ENCODE measurements at regions not wholly inside any gene's neighbourhood (a gene's known extent, or its start where the extent isn't known, plus 50 kb on each side); places are given as distances from the start of the nearest gene placed in this dataset.

- H3K36me3 ChIP-seq (ENCODE audit: control insufficient read depth in 2 of 2, insufficient read depth in 1 of 2, low read length in 2 of 2), result no peaks in the 10 kb centered on the region
- no peak for TF ChIP-seq ZNF510 (tag by site-specific recombination; IDR thresholded peaks at IDR 0.05; ENCODE audit: insufficient replicate concordance)
- TF ChIP-seq, protein P1, sequence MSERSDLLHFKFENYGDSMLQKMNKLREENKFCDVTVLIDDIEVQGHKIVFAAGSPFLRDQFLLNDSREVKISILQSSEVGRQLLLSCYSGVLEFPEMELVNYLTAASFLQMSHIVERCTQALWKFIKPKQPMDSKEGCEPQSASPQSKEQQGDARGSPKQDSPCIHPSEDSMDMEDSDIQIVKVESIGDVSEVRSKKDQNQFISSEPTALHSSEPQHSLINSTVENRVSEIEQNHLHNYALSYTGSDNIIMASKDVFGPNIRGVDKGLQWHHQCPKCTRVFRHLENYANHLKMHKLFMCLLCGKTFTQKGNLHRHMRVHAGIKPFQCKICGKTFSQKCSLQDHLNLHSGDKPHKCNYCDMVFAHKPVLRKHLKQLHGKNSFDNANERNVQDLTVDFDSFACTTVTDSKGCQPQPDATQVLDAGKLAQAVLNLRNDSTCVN (tag by site-specific recombination; optimal IDR thresholded peaks at IDR 0.05), result no peak
- TF ChIP-seq ZNF266 (tag by site-specific recombination; IDR thresholded peaks at IDR 0.05; ENCODE audit: low read depth), result no peak
- no peak for TF ChIP-seq SP3 (tag by site-specific recombination; IDR thresholded peaks at IDR 0.05)
- TF ChIP-seq SALL2 (tag by site-specific recombination; IDR thresholded peaks at IDR 0.05; ENCODE audit: borderline replicate concordance), result no peak
- no peak for TF ChIP-seq ZNF391 (tag by site-specific recombination; IDR thresholded peaks at IDR 0.05; ENCODE audit: borderline replicate concordance, low read depth)
- TF ChIP-seq GLI2 (tag by site-specific recombination; IDR thresholded peaks at IDR 0.05; ENCODE audit: borderline replicate concordance, low read depth), result no peak
- TF ChIP-seq, protein P2, sequence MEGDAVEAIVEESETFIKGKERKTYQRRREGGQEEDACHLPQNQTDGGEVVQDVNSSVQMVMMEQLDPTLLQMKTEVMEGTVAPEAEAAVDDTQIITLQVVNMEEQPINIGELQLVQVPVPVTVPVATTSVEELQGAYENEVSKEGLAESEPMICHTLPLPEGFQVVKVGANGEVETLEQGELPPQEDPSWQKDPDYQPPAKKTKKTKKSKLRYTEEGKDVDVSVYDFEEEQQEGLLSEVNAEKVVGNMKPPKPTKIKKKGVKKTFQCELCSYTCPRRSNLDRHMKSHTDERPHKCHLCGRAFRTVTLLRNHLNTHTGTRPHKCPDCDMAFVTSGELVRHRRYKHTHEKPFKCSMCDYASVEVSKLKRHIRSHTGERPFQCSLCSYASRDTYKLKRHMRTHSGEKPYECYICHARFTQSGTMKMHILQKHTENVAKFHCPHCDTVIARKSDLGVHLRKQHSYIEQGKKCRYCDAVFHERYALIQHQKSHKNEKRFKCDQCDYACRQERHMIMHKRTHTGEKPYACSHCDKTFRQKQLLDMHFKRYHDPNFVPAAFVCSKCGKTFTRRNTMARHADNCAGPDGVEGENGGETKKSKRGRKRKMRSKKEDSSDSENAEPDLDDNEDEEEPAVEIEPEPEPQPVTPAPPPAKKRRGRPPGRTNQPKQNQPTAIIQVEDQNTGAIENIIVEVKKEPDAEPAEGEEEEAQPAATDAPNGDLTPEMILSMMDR (tag by site-specific recombination; IDR thresholded peaks at IDR 0.05), result no peak
- no peak for TF ChIP-seq PRDM4 (tag by site-specific recombination; IDR thresholded peaks at IDR 0.05)
- no peak for TF ChIP-seq ZNF24 (tag by site-specific recombination; IDR thresholded peaks at IDR 0.05)
- TF ChIP-seq ZNF518A (tag by site-specific recombination; conservative IDR thresholded peaks at IDR 0.05; ENCODE audit: low read depth), result no peak
- TF ChIP-seq TCF7L2 (IDR thresholded peaks at IDR 0.05; ENCODE audit: borderline replicate concordance, low read depth, low read length), result no peak
- TF ChIP-seq HOXC10 (CRISPR knock-in tag; IDR thresholded peaks at IDR 0.05), result no peak
- no peak for TF ChIP-seq ZNF140 (tag by site-specific recombination; IDR thresholded peaks at IDR 0.05)
- TF ChIP-seq ZNF776 (tag by site-specific recombination; IDR thresholded peaks at IDR 0.05; ENCODE audit: borderline replicate concordance), result no peak
- no peak for TF ChIP-seq ZNF302 (tag by site-specific recombination; IDR thresholded peaks at IDR 0.05; ENCODE audit: low read depth)
- no peaks in the 10 kb centered on the region for H3K9me3 ChIP-seq (ENCODE audit: control insufficient read depth, insufficient read depth, low read depth, low read length)
- H3K4me3 ChIP-seq (ENCODE audit: low read depth, low read length), result no peak overlapping the region
- ChIA-PET CTCF (no interaction called here), POLR2A (no interaction called here)
- no peaks in the 10 kb centered on the region for H3K4me1 ChIP-seq (ENCODE audit: control insufficient read depth, insufficient read depth, low read length)
- H3K27ac ChIP-seq (ENCODE audit: extremely low read depth, low read depth, low read length), result no peak overlapping the region
Measured at GRCh38 chr1:98516306-98516705, 145.2 kb upstream of the SNX7 start.
